NCI-H226 (cell line): ENCODE measurements at regions not wholly inside any gene's neighbourhood (a gene's known extent, or its start where the extent isn't known, plus 50 kb on each side); places are given as distances from the start of the nearest gene placed in this dataset.

Source experiments
- DNase-seq: peaks from one replicate; pipeline ENCODE4 v3.0.0-alpha.2; 2015

DNA sequence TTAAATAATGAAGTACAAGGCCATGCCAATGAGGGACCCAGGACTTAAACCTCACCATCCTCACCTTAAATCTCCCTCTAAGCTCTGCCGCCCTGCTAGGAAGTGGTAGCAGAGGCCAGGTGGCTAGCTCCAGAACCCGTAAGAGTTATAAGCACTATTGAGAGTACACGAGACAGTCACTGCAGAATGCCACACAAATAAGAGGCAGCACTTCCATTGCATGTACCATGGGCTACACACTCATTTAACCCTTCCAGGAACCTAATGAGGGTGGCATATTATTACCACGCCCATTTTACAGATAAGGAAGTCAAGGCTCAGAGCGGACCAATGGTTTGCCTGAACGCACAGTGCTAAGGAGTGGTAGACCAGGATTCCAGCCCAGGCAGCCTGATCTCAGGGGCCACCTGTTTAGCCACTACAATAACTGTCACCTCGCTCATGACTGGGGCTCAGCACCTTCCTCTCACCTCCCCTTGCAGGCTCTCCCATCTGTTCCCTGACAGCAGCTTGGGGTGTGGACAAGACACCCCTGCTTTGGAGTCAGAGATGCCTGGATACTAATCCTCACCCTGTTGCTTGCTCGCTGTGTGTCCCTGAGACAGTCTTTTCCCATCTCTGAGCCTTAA, 54.8 kb upstream of the ID3 start:
- DNase-seq: no peak

DNA sequence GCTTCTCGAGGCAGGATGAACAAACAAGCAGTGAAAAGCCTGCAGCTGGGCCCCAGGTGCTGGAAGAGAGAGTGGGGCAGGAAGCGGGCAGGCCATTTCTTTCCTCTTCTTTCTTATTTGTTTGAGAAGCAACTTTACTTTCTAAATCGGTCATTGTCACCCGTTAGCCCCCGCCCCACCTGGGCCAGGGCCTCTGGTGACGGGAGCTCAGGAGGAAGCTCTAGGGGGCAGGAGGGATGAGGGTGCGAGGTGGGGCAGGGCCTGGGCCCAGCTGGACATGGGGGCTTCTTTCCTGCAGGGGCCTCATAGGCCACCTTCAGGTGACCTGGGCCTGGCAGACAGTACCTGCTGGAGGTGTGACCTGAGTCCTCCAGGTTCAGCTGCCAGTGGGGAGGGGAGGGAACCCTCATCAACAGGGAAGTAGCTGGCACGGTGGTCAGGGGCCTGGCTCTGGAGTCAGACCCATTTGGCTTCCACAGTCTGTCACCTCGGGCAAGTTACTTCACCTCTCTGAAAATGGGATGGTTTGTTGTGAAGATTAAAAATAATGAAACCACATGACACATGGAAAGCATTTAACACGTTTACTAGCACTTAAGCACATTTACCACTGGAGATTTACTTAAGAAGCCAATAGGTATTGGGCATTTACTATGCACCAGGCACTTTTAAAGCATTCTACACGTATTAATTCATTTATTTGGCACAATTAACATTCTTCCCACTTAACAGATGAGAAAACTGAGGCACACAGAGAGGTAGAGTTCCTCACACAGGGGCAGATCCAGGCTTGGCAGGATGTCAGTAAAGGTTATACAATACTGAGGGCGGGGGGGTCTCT, 54.1 kb upstream of the ID3 start:
- no peak for DNase-seq

DNA sequence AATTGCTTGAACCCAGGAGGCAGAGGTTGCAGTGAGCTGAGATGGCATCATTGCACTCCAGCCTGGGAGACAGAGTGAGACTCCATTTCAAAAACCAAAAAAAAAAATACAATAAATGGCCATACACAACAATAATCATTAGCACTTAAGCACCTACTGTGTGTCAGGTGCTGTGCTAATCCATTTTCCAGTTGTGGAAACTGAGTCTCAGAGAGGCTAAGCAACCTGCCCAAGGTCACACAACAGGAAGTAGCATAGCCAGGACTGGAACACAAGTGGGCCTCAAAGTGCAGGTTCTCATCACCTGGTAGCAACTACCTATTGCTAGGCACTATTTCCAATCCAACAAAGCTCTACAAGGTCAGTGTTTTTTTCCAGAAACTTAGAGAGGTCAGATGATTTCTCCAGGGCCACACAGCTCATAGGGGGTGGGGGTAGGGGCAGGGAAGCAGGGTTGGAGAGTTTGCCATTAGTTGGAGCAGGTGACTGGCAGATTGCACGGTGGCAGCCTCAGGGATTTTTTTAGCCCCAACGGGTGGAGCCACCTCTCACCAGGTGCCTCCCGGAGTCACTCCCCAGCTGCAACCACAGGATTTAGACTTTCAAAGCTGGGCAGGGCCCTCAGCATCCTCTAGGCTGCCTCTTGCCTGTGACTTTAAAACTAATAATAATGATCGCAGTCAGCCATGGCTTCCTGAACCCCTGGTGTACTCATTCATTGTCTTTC, 52.5 kb upstream of the ID3 start:
- DNase-seq: no peak

DNA sequence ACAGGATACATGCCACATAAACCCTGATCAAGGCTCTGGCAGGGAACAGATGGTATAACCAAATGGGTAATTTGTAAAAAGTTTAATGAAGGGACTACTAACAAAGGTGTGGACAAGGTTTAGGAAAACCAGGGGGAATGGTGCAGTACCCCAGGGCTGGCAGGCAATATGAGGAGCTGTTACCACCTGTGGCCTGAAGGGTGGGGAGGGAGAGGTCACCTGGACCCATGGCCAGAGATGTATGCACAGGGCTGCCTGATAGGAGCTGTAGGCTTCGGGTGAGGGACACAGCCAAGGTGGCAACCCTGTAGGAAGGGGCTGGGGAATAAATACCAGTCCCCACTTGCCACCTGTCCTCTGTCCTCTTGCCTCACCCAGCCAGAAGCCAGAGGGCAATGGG, 51.4 kb upstream of the ID3 start:
- no peak for DNase-seq

DNA sequence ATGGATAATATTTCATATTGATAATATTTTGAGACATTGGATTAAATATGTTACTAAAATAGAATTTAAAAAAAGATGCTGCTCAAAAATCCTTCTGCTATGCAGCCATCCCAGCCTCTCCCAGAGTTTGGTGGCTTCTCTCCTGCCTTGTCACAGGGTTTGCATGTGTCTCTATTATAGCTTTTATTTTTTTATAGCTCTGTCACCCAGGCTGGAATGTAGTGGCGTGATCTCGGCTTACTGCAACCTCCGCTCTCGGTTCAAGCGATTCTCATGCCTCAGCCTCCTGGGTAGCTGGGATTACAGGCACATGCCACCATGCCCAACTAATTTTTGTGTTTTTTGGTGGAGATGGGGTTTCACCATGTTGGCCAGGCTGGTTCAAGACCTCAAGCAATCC, 50.7 kb upstream of the ID3 start:
- DNase-seq: no peak
